GM18517 (cell line): ENCODE measurements at regions not wholly inside any gene's neighbourhood (a gene's known extent, or its start where the extent isn't known, plus 50 kb on each side); places are given as distances from the start of the nearest gene placed in this dataset.
A peak's percentile ranks its signal among the peaks of the same experiment; 100 is the strongest.
"Not testable (repeated sequence)": the region's sequence is repeated elsewhere in the genome, so short reads cannot be mapped to it uniquely, and the experiment has no call there.

Source experiments
- ATAC-seq: cut with Tn5 transposase; IDR thresholded peaks from one replicate; pipeline ENCODE4 v1.9.1; 2021; ENCODE audit warnings: mild to moderate bottlenecking, moderate library complexity; ENCODE audit not compliant: unreplicated experiment

DNA sequence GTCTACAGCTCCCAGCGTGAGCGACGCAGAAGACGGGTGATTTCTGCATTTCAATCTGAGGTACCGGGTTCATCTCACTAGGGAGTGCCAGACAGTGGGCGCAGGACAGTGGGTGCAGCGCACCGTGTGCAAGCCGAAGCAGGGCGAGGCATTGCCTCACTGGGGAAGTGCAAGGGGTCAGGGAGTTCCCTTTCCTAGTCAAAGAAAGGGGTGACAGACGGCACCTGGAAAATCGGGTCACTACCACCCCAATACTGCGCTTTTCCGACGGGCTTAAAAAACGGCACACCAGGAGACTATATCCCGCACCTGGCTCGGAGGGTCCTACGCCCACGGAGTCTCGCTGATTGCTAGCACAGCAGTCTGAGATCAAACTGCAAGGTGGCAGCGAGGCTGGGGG, 95.6 kb downstream of the GPX5 start:
- ATAC-seq, result not testable (repeated sequence)

DNA sequence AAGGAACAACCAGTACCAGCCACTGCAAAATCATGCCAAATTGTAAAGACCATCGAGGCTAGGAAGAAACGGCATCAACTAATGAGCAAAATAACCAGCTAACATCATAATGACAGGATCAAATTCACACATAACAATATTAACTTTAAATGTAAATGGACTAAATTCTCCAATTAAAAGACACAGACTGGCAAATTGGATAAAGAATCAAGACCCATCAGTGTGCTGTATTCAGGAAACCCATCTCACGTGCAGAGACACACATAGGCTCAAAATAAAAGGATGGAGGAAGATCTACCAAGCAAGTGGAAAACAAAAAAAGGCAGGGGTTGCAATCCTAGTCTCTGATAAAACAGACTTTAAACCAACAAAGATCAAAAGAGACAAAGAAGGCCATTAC, 97.6 kb downstream of the GPX5 start:
- not testable (repeated sequence) for ATAC-seq

DNA sequence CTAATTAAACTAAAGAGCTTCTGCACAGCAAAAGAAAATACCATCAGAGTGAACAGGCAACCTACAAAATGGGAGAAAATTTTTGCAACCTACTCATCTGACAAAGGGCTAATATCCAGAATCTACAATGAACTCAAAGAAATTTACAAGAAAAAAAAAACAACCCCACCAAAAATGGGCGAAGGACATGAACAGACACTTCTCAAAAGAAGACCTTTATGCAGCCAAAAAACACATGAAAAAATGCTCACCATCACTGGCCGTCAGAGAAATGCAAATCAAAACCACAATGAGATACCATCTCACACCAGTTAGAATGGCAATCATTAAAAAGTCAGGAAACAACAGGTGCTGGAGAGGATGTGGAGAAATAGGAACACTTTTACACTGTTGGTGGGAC, 100.7 kb downstream of the GPX5 start:
- not testable (repeated sequence) for ATAC-seq

GRCh38 chr6:28632326-28632851, 106.7 kb downstream of the GPX5 start:
- ATAC-seq, result no peak

GRCh38 chr6:28633445-28634215, 107.9 kb downstream of the GPX5 start:
- ATAC-seq, result no peak

- no peak for ATAC-seq
These were observed 108.7 kb downstream of the GPX5 start for GRCh38 chr6:28634411-28634760.

DNA sequence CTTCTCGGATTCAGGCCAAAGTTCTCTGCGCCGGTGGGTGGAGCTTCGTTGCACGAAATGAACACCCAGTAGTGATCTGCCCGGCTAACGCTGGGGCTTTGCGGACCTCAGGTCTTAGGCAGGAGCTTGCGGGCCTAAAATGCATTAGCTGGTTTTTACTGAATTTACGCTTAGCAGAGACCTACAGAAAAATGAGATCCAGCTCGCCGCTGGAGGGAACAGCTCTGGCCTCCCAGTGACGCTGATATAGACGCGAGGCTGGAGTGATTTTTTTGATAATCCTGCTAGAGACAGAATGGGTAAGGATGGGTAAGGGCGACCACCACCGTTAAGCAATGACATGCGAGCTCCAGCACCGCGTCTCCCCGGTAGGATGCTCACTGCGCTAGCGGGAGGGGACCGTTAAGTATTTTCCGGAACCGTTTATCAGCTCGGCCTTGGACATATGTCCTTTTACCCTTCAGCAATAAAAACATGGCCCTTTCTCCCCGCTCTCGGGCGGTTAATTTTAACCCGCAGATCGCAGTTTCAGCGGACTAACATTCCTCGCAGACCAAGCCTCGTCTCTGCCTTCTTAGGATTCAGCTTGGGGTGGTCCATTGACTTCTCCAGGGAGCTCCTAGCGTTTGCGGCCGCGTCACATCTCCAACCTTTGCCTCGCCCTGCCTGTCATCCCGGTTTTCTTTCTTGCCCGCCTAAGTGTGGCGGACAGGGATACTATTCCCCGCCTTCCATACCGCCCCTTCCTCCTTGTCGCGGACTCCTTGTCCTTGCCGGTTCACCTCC, 109.3 kb downstream of the GPX5 start:
- ATAC-seq, result no peak

DNA sequence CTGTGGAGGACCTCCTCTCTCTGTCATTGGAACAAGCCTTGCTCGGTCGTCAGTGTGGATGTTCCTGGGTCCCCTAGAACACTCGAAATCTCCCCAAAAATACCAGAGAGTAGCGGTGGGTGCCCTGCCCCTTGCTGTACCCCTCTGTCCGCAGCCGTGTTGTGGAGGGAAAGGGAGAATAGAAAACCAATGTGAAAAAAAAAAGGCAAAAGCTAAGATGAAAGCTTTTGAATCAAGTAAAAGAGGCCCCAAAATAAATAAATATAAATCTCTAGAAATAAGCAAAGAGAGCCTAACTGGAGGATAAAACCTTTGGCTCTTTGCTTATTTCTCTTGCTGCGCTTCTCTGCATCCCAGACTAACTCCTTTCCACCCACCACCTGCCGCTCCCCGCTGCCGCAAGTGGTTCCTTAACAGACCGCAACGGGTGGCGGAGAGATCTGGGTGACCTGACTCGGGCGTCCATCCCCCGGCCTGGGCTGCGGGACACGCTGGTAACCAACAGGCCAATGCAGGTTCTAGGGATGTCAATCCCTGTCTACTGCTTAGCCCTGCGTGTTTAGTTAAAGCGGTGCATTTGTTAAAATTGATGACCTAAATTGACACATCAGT, 110.0 kb downstream of the GPX5 start:
- ATAC-seq, result no peak

- ATAC-seq, result no peak
These were observed 113.2 kb downstream of the GPX5 start for GRCh38 chr6:28638787-28639430.

DNA sequence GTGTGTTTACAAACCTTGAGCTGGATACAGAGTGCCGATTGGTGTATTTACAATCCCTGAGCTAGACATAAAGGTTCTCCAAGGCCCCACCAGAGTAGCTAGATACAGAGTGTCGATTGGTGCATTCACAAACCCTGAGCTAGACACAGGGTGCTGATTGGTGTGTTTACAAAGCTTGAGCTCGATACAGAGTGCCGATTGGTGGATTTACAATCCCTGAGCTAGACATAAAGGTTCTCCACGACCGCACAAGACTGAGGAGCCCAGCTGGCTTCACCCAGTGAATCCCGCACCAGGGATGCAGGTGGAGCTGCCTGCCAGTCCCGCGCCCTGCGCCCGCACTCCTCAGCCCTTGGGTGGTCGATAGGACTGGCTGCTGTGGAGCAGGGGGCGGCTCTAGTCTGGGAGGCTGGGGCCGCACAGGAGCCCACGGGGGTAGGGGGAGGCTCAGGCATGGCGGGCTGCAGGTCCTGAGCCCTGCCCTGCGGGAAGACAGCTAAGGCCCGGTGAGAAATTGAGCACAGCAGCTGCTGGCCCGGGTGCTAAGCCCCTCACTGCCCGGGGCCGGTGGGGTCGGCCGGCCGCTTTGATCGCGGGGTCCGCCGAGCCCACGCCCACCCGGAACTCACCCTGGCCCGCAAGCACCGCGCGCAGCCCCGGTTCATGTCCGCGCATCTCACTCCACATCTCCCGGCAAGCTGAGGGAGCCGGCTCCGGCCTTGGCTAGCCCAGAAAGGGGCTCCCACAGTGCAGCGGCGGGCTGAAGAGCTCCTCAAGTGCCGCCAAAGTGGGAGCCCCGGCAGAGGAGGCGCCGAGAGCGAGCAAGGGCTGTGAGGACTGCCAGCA, 114.0 kb downstream of the GPX5 start:
- ATAC-seq, result not testable (repeated sequence)

GRCh38 chr6:28643017-28643740, 117.5 kb downstream of the GPX5 start:
- ATAC-seq, result no peak

DNA sequence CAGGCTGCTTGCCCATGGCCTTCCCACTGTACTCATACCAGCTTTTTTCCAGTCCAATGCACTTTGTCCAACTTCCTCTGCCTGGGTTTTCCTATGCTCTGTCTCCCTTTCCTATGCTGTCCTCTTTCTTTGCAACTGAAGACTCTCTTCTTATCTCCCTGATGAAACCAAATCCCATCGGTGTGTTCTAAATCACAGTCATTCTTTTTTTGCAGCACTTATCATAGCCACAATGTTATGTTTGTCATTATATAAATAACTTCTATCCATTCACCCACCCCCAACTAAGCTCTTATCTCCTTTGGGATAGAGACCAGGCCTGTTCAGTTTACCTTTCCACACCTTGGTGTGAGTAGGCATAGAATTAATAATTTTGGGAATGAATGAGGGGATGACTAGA, 121.0 kb downstream of the GPX5 start:
- ATAC-seq, result no peak

DNA sequence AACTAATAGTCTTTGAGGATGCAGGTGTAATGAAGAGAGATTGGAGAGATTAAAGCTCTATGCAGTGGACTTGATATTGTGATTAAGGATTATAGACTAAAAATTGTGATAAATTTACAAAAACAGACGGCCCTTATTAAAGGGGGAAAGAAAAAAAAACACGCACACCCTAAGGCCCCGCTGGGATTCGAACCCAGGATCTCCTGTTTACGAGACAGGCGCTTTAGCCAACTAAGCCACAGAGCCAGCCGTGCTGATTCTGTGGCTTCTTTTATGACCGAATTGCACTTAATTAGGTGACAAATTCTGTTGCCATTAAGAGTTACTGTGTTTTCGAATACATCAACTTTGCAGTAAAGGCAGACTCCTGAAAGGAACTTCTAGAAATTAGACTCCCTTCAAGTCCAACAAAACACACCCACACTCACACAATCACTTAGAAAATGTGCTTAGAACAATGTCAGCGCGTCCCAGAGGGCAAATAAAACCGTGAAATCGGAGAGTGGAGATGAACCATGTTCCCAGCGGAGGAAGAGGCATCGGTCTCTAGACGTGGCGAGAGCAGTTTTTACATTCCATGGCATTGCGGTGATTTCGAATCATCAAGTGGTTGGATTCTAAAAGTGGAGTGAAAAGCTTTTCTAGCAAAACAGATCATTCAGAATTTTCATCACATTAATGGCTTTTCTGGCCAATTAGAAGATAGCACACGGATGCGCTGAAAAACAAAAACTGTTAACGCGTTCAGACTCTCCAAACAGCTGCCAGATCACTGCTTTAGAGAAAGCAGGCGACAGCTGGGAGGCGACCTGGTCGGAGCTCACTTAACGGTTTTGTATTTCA, 122.6 kb downstream of the GPX5 start:
- ATAC-seq, result peak; percentile 48

GRCh38 chr6:28648878-28649375, 123.2 kb downstream of the GPX5 start:
- ATAC-seq, result no peak

DNA sequence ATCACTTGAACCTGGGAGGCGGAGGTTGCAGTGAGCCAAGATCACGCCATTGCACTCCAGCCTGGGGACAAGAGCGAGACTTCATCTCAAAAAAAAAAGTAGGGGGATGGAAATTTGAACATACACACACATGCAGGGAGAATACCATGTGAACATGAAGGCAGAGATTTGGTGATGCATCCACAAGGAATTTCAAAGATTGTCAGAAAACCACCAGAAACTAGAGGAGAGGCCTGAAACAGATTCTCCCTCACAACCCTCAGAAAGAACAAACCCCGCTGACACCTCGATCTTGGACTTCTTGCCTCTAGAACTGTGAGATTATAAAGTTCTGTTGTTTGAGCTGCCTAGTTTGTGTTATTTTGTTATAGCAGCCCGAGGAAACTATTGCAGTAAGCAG, 125.5 kb downstream of the GPX5 start:
- ATAC-seq, result no peak

DNA sequence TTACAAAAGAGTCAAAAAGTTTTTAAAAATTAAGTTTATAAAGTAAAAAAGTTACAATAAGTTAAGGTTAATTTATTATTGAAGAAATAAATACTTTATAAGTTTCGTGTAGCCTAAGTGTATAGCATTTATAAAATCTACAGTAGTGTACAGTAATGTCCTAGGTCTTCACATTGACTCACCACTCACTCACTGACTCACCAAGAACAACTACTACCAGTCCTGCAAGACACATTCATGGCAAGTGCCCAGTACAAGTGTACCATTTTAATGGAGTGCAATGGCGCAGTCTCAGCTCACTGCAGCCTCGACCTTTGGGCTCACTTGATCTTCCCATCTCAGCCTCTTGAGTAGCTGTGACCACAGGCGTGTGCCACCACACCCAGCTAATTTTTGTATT, 128.2 kb downstream of the GPX5 start:
- no peak for ATAC-seq

GRCh38 chr6:28655164-28655563, 129.5 kb downstream of the GPX5 start:
- no peak for ATAC-seq

DNA sequence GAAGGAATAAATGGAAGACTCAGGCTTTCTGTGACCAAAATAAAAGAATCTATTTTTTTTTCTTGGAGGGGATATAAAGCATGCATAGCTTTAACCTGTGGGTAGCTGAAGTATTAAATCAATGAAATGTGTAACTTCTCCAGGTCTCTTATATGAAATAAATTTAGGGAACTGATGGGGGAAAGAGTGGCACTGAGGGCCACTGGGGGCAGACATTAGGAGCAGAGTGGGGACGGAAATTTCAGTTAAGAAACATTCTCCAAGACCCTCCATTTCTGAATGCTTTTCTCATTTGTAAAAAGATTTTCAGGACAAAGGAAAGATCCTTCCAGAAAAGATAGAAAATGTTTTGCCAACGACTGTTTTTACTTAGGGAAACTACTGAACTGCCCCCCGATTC, 131.0 kb downstream of the GPX5 start:
- no peak for ATAC-seq

- no peak for ATAC-seq
These were observed 131.7 kb downstream of the GPX5 start for GRCh38 chr6:28657381-28657768.
